ENCODE measurements at regions not wholly inside any gene's neighbourhood (a gene's known extent, or its start where the extent isn't known, plus 50 kb on each side); places are given as distances from the start of the nearest gene placed in this dataset.

- FAIRE-seq = no peak
- TF ChIP-seq CEBPB (IDR thresholded peaks at IDR 0.05) (no peak), SMC3 (IDR thresholded peaks at IDR 0.05) (no peak), KDM5A (IDR thresholded peaks at IDR 0.05) (no peak), RAD21 (conservative IDR thresholded peaks at IDR 0.05 in 1 of 2, IDR thresholded peaks at IDR 0.05 in 1 of 2) (no peak), POLR2AphosphoS2 (conservative IDR thresholded peaks at IDR 0.05; ENCODE audit: low read length) (no peak), POLR2A (IDR thresholded peaks at IDR 0.05; ENCODE audit: low read length) (no peak), HES2 (IDR thresholded peaks at IDR 0.05) (no peak), CTCF (IDR thresholded peaks at IDR 0.05) (no peak), FOSL2 (IDR thresholded peaks at IDR 0.05) (no peak), FOSL2 (CRISPR knock-in tag; IDR thresholded peaks at IDR 0.05) (no peak), NPAS2 (CRISPR knock-in tag; IDR thresholded peaks at IDR 0.05; ENCODE audit: borderline replicate concordance) (no peak), MAX (IDR thresholded peaks at IDR 0.05) (no peak), ZSCAN20 (CRISPR knock-in tag; IDR thresholded peaks at IDR 0.05) (no peak), ZFP36 (IDR thresholded peaks at IDR 0.05; ENCODE audit: borderline replicate concordance, partially characterized antibody) (no peak), RNF2 (IDR thresholded peaks at IDR 0.05; ENCODE audit: borderline replicate concordance, low read depth) (no peak), EHF (CRISPR knock-in tag; IDR thresholded peaks at IDR 0.05) (no peak), HDAC2 (IDR thresholded peaks at IDR 0.05) (no peak), ZNF302 (CRISPR knock-in tag; IDR thresholded peaks at IDR 0.05) (no peak), NR3C1 (IDR thresholded peaks at IDR 0.05) (no peak)
- ChIA-PET CTCF (no interaction called here), POLR2A (no interaction called here)
- Histone ChIP-seq H3K4me3 (no peak overlapping the region), H3K27ac (no peak overlapping the region), H3K9me3 (no peaks in the 10 kb centered on the region; the same call in 2 of the 3 replicates), H3K4me1 (no peaks in the 10 kb centered on the region), H3K4me2 (no peak overlapping the region)
- DNase-seq (ENCODE audit: low read depth in 1 of 2, low spot score in 1 of 2) = no peak
- WGBS (ENCODE audit: missing lambda C conversion rate) = 2% methylated on average over 2 of the region's 2 CpGs
- no peak for ATAC-seq
Measured at GRCh38 chr3:88725440-88726165, 381.8 kb upstream of the EPHA3 start.

- ATAC-seq = no peak
- no peaks in the 10 kb centered on the region for H3K4me1 ChIP-seq
- no peak for DNase-seq (ENCODE audit: low read depth in 1 of 2, low spot score in 1 of 2)
- FAIRE-seq = no peak
- H3K4me3 ChIP-seq = no peak overlapping the region
- no peak for TF ChIP-seq CBX8 (IDR thresholded peaks at IDR 0.05)
- TF ChIP-seq CTCF (IDR thresholded peaks at IDR 0.05) = no peak
- TF ChIP-seq HOXA7 (CRISPR knock-in tag; IDR thresholded peaks at IDR 0.05) = no peak
- TF ChIP-seq RCOR1 (IDR thresholded peaks at IDR 0.05; ENCODE audit: low read depth, low read length) = no peak
- TF ChIP-seq MAZ (IDR thresholded peaks at IDR 0.05; ENCODE audit: borderline replicate concordance, low read depth, low read length) = no peak
- no peak for TF ChIP-seq ATOH8 (CRISPR knock-in tag; IDR thresholded peaks at IDR 0.05; ENCODE audit: low read depth)
- TF ChIP-seq CBX2 (IDR thresholded peaks at IDR 0.05; ENCODE audit: borderline replicate concordance, low read depth) = no peak
- no peak for TF ChIP-seq KDM5A (IDR thresholded peaks at IDR 0.05)
- no peak for TF ChIP-seq JUNB (IDR thresholded peaks at IDR 0.05)
- no peak for TF ChIP-seq E2F6 (IDR thresholded peaks at IDR 0.05; ENCODE audit: borderline replicate concordance, low read depth)
- no peak for TF ChIP-seq RAD21 (conservative IDR thresholded peaks at IDR 0.05 in 1 of 2, IDR thresholded peaks at IDR 0.05 in 1 of 2)
- TF ChIP-seq SMC3 (IDR thresholded peaks at IDR 0.05) = no peak
- no peak for TF ChIP-seq NFE2L2 (conservative IDR thresholded peaks at IDR 0.05; ENCODE audit: low read length)
- TF ChIP-seq FOXS1 (CRISPR knock-in tag; IDR thresholded peaks at IDR 0.05) = no peak
- H3K4me2 ChIP-seq = no peak overlapping the region
- H3K9me3 ChIP-seq = no peaks in the 10 kb centered on the region; the same call in 2 of the 3 replicates
- ChIA-PET CTCF (no interaction called here), POLR2A (no interaction called here)
- no peak overlapping the region for H3K27ac ChIP-seq
- 22% methylated on average over 9 of the region's 9 CpGs for WGBS (ENCODE audit: missing lambda C conversion rate)
Measured at GRCh38 chr3:88732186-88732585, 375.2 kb upstream of the EPHA3 start.
